ENCODE measurements at regions not wholly inside any gene's neighbourhood (a gene's known extent, or its start where the extent isn't known, plus 50 kb on each side); places are given as distances from the start of the nearest gene placed in this dataset.

DNA sequence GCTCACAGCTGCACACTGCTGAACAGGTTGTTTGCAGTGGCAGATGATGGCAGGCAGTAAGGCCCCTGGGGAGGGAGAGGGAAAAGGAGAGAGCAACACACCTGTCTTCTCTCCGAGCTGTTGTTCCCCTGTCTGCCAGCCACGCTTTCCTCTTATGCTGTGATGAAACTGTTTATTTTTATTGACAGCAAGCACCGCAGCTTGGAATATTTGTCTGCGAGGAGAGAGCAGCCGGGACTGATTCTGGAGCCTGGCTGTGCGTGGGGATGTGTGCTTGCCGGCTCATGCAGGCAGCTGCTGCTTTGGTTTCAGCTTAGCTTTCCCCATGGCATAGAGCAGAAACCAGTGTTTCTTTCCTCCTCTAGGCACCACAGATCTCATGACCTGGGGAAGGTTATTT is 58.7 kb upstream of the KCNA5 start:
- DNase-seq (ENCODE audit: low spot score) = no peak

DNA sequence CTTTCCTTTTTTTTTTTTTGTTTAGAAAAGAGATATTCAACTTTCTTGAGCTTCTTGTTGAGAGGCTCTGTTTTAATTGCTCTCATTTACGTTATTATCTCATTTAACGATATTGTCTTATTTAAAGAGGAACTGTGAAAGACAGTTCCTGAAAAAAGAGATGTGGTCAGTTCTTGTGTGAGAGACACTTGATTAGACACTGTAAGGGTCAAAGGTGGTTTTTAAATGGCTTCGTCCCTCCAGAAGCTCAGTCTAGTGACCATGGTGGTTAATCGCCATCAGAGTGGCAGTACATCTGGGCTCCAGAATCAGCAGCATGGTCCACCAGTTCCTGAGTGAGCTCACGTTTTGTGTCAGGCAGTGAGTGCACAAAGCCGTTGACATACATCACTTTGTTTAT is 57.9 kb upstream of the KCNA5 start:
- TF ChIP-seq, protein P1, sequence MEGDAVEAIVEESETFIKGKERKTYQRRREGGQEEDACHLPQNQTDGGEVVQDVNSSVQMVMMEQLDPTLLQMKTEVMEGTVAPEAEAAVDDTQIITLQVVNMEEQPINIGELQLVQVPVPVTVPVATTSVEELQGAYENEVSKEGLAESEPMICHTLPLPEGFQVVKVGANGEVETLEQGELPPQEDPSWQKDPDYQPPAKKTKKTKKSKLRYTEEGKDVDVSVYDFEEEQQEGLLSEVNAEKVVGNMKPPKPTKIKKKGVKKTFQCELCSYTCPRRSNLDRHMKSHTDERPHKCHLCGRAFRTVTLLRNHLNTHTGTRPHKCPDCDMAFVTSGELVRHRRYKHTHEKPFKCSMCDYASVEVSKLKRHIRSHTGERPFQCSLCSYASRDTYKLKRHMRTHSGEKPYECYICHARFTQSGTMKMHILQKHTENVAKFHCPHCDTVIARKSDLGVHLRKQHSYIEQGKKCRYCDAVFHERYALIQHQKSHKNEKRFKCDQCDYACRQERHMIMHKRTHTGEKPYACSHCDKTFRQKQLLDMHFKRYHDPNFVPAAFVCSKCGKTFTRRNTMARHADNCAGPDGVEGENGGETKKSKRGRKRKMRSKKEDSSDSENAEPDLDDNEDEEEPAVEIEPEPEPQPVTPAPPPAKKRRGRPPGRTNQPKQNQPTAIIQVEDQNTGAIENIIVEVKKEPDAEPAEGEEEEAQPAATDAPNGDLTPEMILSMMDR (IDR thresholded peaks at IDR 0.05; ENCODE audit: extremely low read depth, missing control alignments) = no peak
- DNase-seq (ENCODE audit: low spot score) = no peak

More for the DNA sequence above, 58.7 kb upstream of the KCNA5 start:
- TF ChIP-seq, protein P1 (IDR thresholded peaks at IDR 0.05; ENCODE audit: extremely low read depth, missing control alignments) = no peak

DNA sequence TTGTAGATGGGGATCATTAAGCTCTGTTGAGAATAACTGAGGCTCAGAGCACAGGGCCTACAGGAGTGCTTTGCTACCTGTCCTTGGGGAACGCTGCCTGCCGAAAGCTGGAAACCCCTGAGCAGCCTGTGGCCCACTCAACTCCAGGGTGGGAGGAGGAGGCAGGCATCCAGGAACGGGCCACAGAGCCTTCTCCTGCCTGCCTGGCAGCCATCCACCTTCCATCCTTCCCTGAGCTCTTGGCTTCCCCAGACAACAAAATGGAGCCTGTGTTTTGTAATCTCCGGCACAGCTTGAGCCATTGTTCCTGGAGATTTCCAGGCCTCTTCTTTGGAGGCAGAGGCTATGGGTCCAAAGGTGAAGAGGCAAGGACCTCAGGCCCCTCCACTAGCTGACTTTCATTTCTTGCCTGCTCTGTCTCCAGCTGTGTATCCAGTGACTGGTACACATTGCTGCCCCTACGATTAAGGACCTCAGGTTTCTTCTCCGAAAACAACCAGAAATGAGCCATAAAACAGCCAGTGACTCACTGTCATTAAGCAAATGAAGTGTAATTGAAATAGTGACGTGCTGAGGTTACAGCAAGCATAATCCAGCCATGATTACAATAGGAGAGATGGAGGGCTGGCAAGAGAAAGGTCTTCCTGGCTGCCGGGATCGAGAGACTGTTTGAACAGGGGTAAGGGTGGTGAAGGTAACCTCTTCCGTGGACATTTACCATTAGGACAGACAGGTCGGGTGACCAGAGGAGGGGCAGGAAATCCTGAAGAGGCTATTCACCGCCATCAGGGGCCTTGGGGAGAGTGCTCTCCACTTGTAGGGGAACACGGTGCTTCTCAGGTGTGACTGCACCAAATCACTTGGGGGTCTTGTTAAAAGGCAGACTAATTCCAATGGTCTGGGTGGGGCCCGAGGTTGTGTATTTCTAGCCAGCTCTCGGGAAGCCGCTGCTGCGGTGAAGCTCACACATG is 56.3 kb upstream of the KCNA5 start:
- TF ChIP-seq, protein P1 (IDR thresholded peaks at IDR 0.05; ENCODE audit: extremely low read depth, missing control alignments) = no peak
- DNase-seq (ENCODE audit: low spot score) = no peak

DNA sequence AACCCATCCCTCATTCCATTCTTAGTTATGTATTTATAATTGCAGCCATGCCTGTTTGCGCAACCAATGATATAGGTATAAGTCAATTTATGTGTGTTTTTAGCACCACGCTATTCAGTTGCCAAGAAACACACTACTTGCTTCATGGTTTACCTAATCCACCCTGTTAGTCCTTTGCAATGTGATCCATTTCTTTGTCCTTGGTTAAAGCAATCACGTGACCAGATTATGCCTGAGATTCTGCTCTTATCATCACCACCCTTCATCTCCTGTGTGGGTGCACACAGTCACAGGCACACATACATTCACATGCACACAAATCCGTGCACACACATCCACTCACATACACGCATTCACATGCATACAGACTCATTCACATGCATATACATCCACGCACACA is 52.3 kb upstream of the KCNA5 start:
- DNase-seq (ENCODE audit: low spot score) = no peak
- TF ChIP-seq, protein P1 (IDR thresholded peaks at IDR 0.05; ENCODE audit: extremely low read depth, missing control alignments) = no peak

DNA sequence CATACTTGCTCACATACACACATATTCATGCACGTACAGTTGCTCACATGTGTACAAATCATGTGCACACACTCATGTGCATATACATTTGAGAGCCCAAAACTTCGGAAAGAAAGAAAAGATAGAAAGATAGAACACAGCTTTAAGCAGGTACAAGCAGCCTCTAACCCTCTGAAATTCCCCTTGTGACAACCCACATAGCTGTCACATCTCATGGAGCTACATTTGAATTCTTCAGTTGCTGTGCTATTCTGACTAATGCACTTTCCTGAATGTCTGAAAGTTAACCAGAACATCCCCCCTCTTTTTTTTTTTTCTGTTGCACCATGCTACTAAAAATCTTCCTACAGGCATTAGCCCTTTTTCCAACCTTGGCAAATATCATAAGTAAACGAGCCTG is 51.9 kb upstream of the KCNA5 start:
- DNase-seq (ENCODE audit: low spot score) = no peak
- TF ChIP-seq, protein P1 (IDR thresholded peaks at IDR 0.05; ENCODE audit: extremely low read depth, missing control alignments) = no peak

- no peak for DNase-seq (ENCODE audit: low spot score)
- TF ChIP-seq, protein P1 (IDR thresholded peaks at IDR 0.05; ENCODE audit: extremely low read depth, missing control alignments) = no peak
These were observed 50.8 kb upstream of the KCNA5 start for GRCh38 chr12:4992871-4993270.

Data from GM20000 (cell line).